CD4-positive, alpha-beta T cell treated with Interleukin-15 for 4 hours (primary cell): ENCODE measurements at regions not wholly inside any gene's neighbourhood (a gene's known extent, or its start where the extent isn't known, plus 50 kb on each side); places are given as distances from the start of the nearest gene placed in this dataset.
"Not testable (repeated sequence)": the region's sequence is repeated elsewhere in the genome, so short reads cannot be mapped to it uniquely, and the experiment has no call there.

Experiments used
- DNase-seq: peaks from one replicate; pipeline ENCODE4 v3.0.0-alpha.2; 2020; ENCODE audit warnings: low spot score

GRCh38 chr6:21334651-21335050 lies 258.9 kb upstream of the SOX4 start:
- no peak for DNase-seq

GRCh38 chr6:21335591-21335990 lies 258.0 kb upstream of the SOX4 start:
- no peak for DNase-seq

- no peak for DNase-seq
Observed at GRCh38 chr6:21337263-21337662, 256.3 kb upstream of the SOX4 start.

GRCh38 chr6:21340573-21340972 lies 253.0 kb upstream of the SOX4 start:
- no peak for DNase-seq

- no peak for DNase-seq
Observed at GRCh38 chr6:21341910-21342309, 251.6 kb upstream of the SOX4 start.

GRCh38 chr6:21342501-21342900 lies 251.1 kb upstream of the SOX4 start:
- DNase-seq: no peak

GRCh38 chr6:21345704-21346103 lies 247.8 kb upstream of the SOX4 start:
- not testable (repeated sequence) for DNase-seq

GRCh38 chr6:21348146-21348503 lies 245.4 kb upstream of the SOX4 start:
- DNase-seq: no peak

- DNase-seq: no peak
Observed at GRCh38 chr6:21348504-21349195, 244.9 kb upstream of the SOX4 start.

GRCh38 chr6:21349834-21350233 lies 243.7 kb upstream of the SOX4 start:
- DNase-seq: no peak

GRCh38 chr6:21350926-21351325 lies 242.6 kb upstream of the SOX4 start:
- no peak for DNase-seq

- no peak for DNase-seq
Observed at GRCh38 chr6:21352131-21352530, 241.4 kb upstream of the SOX4 start.

GRCh38 chr6:21354805-21355238 lies 238.7 kb upstream of the SOX4 start:
- DNase-seq: no peak

GRCh38 chr6:21355638-21356037 lies 237.9 kb upstream of the SOX4 start:
- no peak for DNase-seq

- no peak for DNase-seq
Observed at GRCh38 chr6:21357262-21357661, 236.3 kb upstream of the SOX4 start.

- no peak for DNase-seq
Observed at GRCh38 chr6:21359926-21360325, 233.6 kb upstream of the SOX4 start.

- no peak for DNase-seq
Observed at GRCh38 chr6:21360336-21360735, 233.2 kb upstream of the SOX4 start.

GRCh38 chr6:21367148-21367547 lies 226.4 kb upstream of the SOX4 start:
- DNase-seq: no peak

GRCh38 chr6:21367649-21368154 lies 225.8 kb upstream of the SOX4 start:
- DNase-seq: no peak

- DNase-seq: no peak
Observed at GRCh38 chr6:21371061-21371460, 222.5 kb upstream of the SOX4 start.

- no peak for DNase-seq
Observed at GRCh38 chr6:21371676-21372171, 221.8 kb upstream of the SOX4 start.

GRCh38 chr6:21375151-21376116 lies 218.1 kb upstream of the SOX4 start:
- no peak for DNase-seq

- no peak for DNase-seq
Observed at GRCh38 chr6:21377356-21377755, 216.2 kb upstream of the SOX4 start.
